IPS DF 6.9 (cell line): ENCODE measurements at regions not wholly inside any gene's neighbourhood (a gene's known extent, or its start where the extent isn't known, plus 50 kb on each side); places are given as distances from the start of the nearest gene placed in this dataset.

Source experiments
- DNase-seq: peaks from one replicate; pipeline ENCODE4 v3.0.0-alpha.2; 2013; ENCODE audit warnings: low read depth, low spot score
- H3K27ac ChIP-seq: one replicate; pipeline ENCODE4 v1.5.1; 2013; ENCODE audit warnings: low read length, control low read depth
- H3K27me3 ChIP-seq: 2 replicates; pipeline ENCODE4 v1.6.1; 2013; ENCODE audit warnings: mild to moderate bottlenecking, low read length; ENCODE audit not compliant: control insufficient read depth, insufficient read depth
- H3K36me3 ChIP-seq: 2 replicates; pipeline ENCODE4 v1.6.1; 2013; ENCODE audit warnings: low read length; ENCODE audit not compliant: control insufficient read depth, insufficient read depth
- H3K4me1 ChIP-seq: 2 replicates; pipeline ENCODE4 v1.6.1; 2013; ENCODE audit warnings: low read length; ENCODE audit not compliant: control insufficient read depth, insufficient read depth
- H3K4me3 ChIP-seq: 2 replicates; pipeline ENCODE4 v1.5.1; 2013; ENCODE audit warnings: mild to moderate bottlenecking, low read length
- H3K9me3 ChIP-seq: 2 replicates; pipeline ENCODE4 v1.6.1; 2013; ENCODE audit warnings: low read length, inconsistent platforms; ENCODE audit not compliant: control insufficient read depth, insufficient read depth
- WGBS: extraction: QIAGEN DNeasy Blood & Tissue Kit; methylation state at CpG from one replicate; pipeline ENCODE4 v1.1.7; 2013; ENCODE audit warnings: mixed read lengths, missing lambda C conversion rate; ENCODE audit not compliant: insufficient read length, insufficient coverage; 5-methylcytosine and 5-hydroxymethylcytosine counted together

GRCh38 chr4:41425650-41426049, 112.3 kb upstream of the LIMCH1 start:
- Histone ChIP-seq H3K27me3 (no peaks in the 10 kb centered on the region), H3K9me3 (no peaks in the 10 kb centered on the region), H3K4me1 (peaks cover 2% of the 10 kb centered on the region; the same call in 1 of the 2 replicates), H3K36me3 (no peaks in the 10 kb centered on the region), H3K27ac (no peak overlapping the region), H3K4me3 (no peak overlapping the region)
- WGBS, result no CpG with 5 or more reads among the region's 1 CpG
- DNase-seq, result no peak

DNA sequence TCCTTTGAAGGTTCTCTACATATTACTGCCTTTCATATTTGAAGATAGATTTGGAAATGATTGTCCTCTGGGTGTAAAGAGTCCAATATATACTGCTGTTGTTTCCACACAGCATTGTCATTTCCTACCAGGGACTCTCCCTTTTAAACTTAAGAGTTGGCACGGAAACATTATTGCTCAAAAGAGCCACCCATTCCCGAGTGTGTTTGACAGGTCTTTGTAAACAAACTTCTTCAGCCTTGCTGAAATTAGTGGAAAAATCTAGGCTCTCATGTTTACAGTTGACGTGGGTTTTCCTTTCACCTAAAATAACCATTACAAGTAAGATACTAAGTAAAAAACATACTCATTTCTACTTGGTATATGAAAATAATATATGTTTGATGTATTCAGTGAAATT, 111.4 kb upstream of the LIMCH1 start:
- no peaks in the 10 kb centered on the region for H3K36me3 ChIP-seq
- H3K9me3 ChIP-seq, result no peaks in the 10 kb centered on the region
- H3K4me3 ChIP-seq, result no peak overlapping the region
- DNase-seq, result no peak
- WGBS, result no CpG with 5 or more reads among the region's 3 CpGs
- H3K4me1 ChIP-seq, result peaks cover 2% of the 10 kb centered on the region; the same call in 1 of the 2 replicates
- no peak overlapping the region for H3K27ac ChIP-seq
- no peaks in the 10 kb centered on the region for H3K27me3 ChIP-seq

- DNase-seq, result no peak
- no CpG with 5 or more reads among the region's 7 CpGs for WGBS
Observed at GRCh38 chr4:41427306-41427882, 110.6 kb upstream of the LIMCH1 start.

DNA sequence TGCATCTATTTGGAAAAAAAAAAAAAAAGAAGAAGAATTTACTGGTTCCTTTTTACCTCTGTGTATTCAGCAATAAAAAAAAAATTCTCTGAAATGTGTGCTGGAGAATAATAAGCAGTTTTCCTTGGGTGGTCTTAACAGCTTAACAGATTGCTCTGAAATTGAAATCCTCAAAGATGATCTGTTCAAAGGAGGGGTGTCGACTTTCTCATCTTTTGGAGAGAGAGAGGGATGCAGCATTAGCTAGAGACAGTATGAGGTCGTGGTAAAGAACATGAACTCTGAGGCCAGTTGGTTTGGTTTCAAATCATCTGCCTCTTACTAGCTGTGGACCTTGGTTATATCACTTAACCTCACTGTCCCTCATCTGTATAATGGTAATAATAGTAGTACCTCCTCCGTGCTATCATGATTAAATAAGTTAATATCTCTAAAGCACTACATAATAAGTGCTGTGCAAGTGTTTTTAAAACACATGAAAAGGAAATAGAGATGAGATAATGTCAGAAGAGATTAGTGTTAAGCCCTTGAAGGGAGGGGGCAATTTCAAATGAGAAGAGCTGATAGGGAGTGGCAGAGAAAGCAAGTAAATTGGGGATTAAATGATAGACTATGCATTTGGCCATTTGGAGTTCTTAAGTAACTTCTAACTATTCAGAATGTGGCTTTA, 109.9 kb upstream of the LIMCH1 start:
- DNase-seq, result no peak
- Histone ChIP-seq H3K4me1 (peaks cover 2% of the 10 kb centered on the region; the same call in 1 of the 2 replicates), H3K27ac (no peak overlapping the region), H3K27me3 (no peaks in the 10 kb centered on the region), H3K4me3 (no peak overlapping the region), H3K9me3 (no peaks in the 10 kb centered on the region), H3K36me3 (no peaks in the 10 kb centered on the region)
- WGBS, result no CpG with 5 or more reads among the region's 3 CpGs

More at GRCh38 chr4:41427306-41427882, 110.6 kb upstream of the LIMCH1 start:
- Histone ChIP-seq H3K27ac (no peak overlapping the region), H3K36me3 (no peaks in the 10 kb centered on the region), H3K4me1 (peaks cover 2% of the 10 kb centered on the region; the same call in 1 of the 2 replicates), H3K27me3 (no peaks in the 10 kb centered on the region), H3K4me3 (no peak overlapping the region), H3K9me3 (no peaks in the 10 kb centered on the region)

GRCh38 chr4:41428601-41429279, 109.2 kb upstream of the LIMCH1 start:
- no peaks in the 10 kb centered on the region for H3K9me3 ChIP-seq
- H3K36me3 ChIP-seq, result no peaks in the 10 kb centered on the region
- WGBS, result no CpG with 5 or more reads among the region's 8 CpGs
- peaks cover 5% of the 10 kb centered on the region; the same call in 1 of the 2 replicates for H3K4me1 ChIP-seq
- no peak overlapping the region for H3K27ac ChIP-seq
- H3K4me3 ChIP-seq, result no peak overlapping the region
- H3K27me3 ChIP-seq, result no peaks in the 10 kb centered on the region
- no peak for DNase-seq

DNA sequence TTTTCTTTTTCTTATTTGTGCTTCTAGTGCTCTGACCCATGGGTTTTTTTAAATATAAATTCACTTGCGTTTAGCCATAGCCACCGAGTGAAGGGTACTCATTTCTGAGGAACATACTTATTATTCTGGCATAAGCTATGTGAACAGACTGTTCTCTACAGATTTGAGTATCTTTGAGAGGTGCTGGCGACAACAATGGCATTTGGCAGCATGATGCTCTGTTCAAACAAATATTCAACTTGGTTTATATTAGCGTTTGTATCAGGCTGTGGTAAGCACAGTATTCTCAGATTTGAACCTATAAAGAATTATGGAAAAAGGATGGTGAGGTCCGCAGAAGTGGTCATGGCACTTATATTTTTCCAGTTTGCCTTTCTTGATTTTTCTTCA, 108.7 kb upstream of the LIMCH1 start:
- H3K4me3 ChIP-seq, result no peak overlapping the region
- no peaks in the 10 kb centered on the region for H3K36me3 ChIP-seq
- no CpG with 5 or more reads among the region's 5 CpGs for WGBS
- no peaks in the 10 kb centered on the region for H3K9me3 ChIP-seq
- no peaks in the 10 kb centered on the region for H3K27me3 ChIP-seq
- no peak overlapping the region for H3K27ac ChIP-seq
- peaks cover 8% of the 10 kb centered on the region for H3K4me1 ChIP-seq
- DNase-seq, result no peak

DNA sequence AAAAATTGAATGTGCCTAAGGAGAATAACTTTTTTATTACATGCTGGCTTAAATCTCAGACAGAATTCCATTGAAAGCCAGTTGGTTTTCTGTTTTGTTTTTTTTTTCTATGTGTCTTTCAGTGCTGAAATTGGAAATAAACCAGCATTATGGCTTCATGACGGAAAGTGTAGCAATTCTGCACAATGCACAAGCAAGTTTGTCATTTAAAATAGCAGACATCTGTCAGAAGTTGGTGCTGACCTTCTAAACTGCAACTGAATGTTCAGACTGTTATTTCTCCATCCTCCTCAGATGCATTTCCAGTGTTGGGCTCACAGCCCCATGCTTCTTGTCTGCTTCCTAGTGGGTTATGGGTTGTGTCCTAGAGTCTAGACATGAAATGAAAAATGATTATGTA, 107.2 kb upstream of the LIMCH1 start:
- WGBS, result no CpG with 5 or more reads among the region's 1 CpG
- H3K27ac ChIP-seq, result no peak overlapping the region
- no peaks in the 10 kb centered on the region for H3K27me3 ChIP-seq
- peaks cover 9% of the 10 kb centered on the region for H3K4me1 ChIP-seq
- DNase-seq, result no peak
- no peak overlapping the region for H3K4me3 ChIP-seq
- no peaks in the 10 kb centered on the region for H3K36me3 ChIP-seq
- no peaks in the 10 kb centered on the region for H3K9me3 ChIP-seq

DNA sequence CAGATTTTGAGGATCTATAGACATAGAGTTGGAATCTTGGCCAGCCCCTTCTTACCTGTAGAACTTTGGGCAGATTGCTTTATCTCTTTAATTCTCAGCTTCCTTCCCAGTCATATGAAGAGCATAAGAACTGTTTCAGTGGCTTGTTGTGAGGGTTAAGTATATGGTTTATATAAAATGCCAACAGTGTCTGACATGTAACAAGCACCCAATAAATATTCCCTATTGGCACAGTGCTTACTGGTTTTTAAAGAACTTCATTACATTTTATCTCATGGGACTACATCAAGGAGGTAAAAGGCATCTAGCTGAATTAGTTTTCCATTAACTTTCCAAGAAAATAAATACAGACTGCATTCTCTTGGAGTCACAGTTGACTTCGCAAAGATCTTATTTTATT, 106.7 kb upstream of the LIMCH1 start:
- DNase-seq, result no peak
- H3K9me3 ChIP-seq, result no peaks in the 10 kb centered on the region
- H3K36me3 ChIP-seq, result no peaks in the 10 kb centered on the region
- H3K4me3 ChIP-seq, result no peak overlapping the region
- no peak overlapping the region for H3K27ac ChIP-seq
- no CpG with 5 or more reads among the region's 1 CpG for WGBS
- peaks cover 9% of the 10 kb centered on the region for H3K4me1 ChIP-seq
- H3K27me3 ChIP-seq, result no peaks in the 10 kb centered on the region

- Histone ChIP-seq H3K9me3 (no peaks in the 10 kb centered on the region), H3K4me3 (no peak overlapping the region), H3K27ac (no peak overlapping the region), H3K4me1 (peaks cover 9% of the 10 kb centered on the region), H3K27me3 (no peaks in the 10 kb centered on the region), H3K36me3 (no peaks in the 10 kb centered on the region)
- WGBS, result no CpG with 5 or more reads among the region's 2 CpGs
- DNase-seq, result no peak
Observed at GRCh38 chr4:41432219-41432618, 105.7 kb upstream of the LIMCH1 start.

GRCh38 chr4:41432881-41433280, 105.1 kb upstream of the LIMCH1 start:
- Histone ChIP-seq H3K27me3 (no peaks in the 10 kb centered on the region), H3K9me3 (no peaks in the 10 kb centered on the region), H3K36me3 (no peaks in the 10 kb centered on the region), H3K27ac (no peak overlapping the region), H3K4me1 (peaks cover 9% of the 10 kb centered on the region), H3K4me3 (no peak overlapping the region)
- WGBS, result no CpG with 5 or more reads among the region's 5 CpGs
- peak; percentile 73 for DNase-seq
